Esophagus squamous epithelium (tissue), 5 donors: ENCODE measurements at regions not wholly inside any gene's neighbourhood (a gene's known extent, or its start where the extent isn't known, plus 50 kb on each side); places are given as distances from the start of the nearest gene placed in this dataset.

Experiments
- DNase-seq: peaks from one replicate; lab custom pipeline; 2025; lab: John Stamatoyannopoulos, UW
- H3K27ac ChIP-seq, 4 donors: fragments of 200-600 bp; sonication (generic); one replicate each; pipeline ENCODE4 v1.5.1; 2016 to 2019; ENCODE audit warnings: mild to moderate bottlenecking in 1 of 4
- H3K27me3 ChIP-seq, 4 donors: fragments of 200-600 bp; sonication (generic); 1 replicate in 3 of 4; 2 replicates in 1 of 4; pipeline versions ENCODE4 v1.5.1 to v1.6.0; 2017 to 2021; ENCODE audit warnings: antibody characterized with exemption in 1 of 4
- H3K36me3 ChIP-seq, 3 donors: fragments of 200-600 bp; sonication (generic); one replicate each; pipeline ENCODE4 v1.5.1; 2016 to 2019
- H3K4me1 ChIP-seq, 3 donors: fragments of 200-600 bp; sonication (generic); one replicate each; pipeline ENCODE4 v1.5.1; 2017 to 2019
- H3K4me3 ChIP-seq, 4 donors: fragments of 200-600 bp; sonication (generic); 1 replicate in 3 of 4; 2 replicates in 1 of 4; pipeline ENCODE4 v1.5.1; 2016 to 2019; ENCODE audit warnings: mild to moderate bottlenecking in 2 of 4, moderate library complexity in 1 of 4
- H3K9me3 ChIP-seq, 3 donors: fragments of 200-600 bp; sonication (generic); one replicate each; pipeline ENCODE4 v1.5.1; 2016 to 2019
- POLR2A ChIP-seq, 4 donors: fragments of 450-650 bp; IDR thresholded peaks; one replicate each; pipeline ENCODE4 v1.6.1; 2017; ENCODE audit warnings: antibody characterized with exemption in 4 of 4, mild to moderate bottlenecking in 4 of 4, moderate library complexity in 3 of 4
- WGBS, 2 donors: methylation state at CpG; one replicate each; pipeline ENCODE4 v1.1.5; 2018; 5-methylcytosine and 5-hydroxymethylcytosine counted together
- intact Hi-C: fragments of 100-400 bp; cut with DNase I; formaldehyde crosslinking; loops from one replicate; pipeline ENCODE4 v1.15.0; 2022
- TF ChIP-seq, protein P1 (sequence below), 6 experiments: fragments of 450-650 bp in 4 of 6; fragments of 200-600 bp in 2 of 6; sonication (generic) in 2 of 6; IDR thresholded peaks; one replicate each; pipeline ENCODE4 v1.5.1; 2016 to 2019; ENCODE audit warnings: antibody characterized with exemption in 6 of 6, mild to moderate bottlenecking in 4 of 6, moderate library complexity in 4 of 6
- donor health status: DM: yes; HTN: yes; CAD: no.

DNA sequence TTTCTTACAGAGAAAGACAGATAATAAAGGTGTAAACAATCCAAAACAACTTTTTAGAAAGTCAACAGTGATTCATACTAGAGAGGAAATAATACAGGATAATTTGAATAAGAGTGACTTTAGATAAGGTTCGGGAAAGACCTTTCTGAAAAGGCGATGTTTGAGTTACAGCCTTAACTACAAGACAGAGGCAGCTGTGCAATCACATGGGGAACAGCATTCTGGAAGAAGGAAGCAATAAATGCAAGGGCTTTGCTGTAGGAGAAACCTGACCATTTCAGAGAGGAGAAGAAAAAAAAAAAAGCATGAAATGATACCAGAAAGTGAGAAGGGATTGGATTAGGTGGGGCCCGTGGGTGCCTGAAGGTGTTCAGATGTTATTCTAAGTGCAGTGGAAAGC is 200.6 kb upstream of the ATP11B start:
- Histone ChIP-seq H3K9me3 (no peaks in the 10 kb centered on the region), H3K27ac (no peak overlapping the region), H3K36me3 (no peaks in the 10 kb centered on the region), H3K4me3 (no peak overlapping the region), H3K4me1 (peaks cover 3 to 23% (median 5%) of the 10 kb centered on the region in 3 donors), H3K27me3 (no peaks in the 10 kb centered on the region)
- TF ChIP-seq POLR2A (IDR thresholded peaks at IDR 0.05): no peak
- TF ChIP-seq, protein P1, sequence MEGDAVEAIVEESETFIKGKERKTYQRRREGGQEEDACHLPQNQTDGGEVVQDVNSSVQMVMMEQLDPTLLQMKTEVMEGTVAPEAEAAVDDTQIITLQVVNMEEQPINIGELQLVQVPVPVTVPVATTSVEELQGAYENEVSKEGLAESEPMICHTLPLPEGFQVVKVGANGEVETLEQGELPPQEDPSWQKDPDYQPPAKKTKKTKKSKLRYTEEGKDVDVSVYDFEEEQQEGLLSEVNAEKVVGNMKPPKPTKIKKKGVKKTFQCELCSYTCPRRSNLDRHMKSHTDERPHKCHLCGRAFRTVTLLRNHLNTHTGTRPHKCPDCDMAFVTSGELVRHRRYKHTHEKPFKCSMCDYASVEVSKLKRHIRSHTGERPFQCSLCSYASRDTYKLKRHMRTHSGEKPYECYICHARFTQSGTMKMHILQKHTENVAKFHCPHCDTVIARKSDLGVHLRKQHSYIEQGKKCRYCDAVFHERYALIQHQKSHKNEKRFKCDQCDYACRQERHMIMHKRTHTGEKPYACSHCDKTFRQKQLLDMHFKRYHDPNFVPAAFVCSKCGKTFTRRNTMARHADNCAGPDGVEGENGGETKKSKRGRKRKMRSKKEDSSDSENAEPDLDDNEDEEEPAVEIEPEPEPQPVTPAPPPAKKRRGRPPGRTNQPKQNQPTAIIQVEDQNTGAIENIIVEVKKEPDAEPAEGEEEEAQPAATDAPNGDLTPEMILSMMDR (IDR thresholded peaks at IDR 0.05): no peak
- intact Hi-C loops: no loop called here
- WGBS, 2 donors: 81 to 89% methylated on average over 3 of the region's 3 CpGs
- DNase-seq: no peak

DNA sequence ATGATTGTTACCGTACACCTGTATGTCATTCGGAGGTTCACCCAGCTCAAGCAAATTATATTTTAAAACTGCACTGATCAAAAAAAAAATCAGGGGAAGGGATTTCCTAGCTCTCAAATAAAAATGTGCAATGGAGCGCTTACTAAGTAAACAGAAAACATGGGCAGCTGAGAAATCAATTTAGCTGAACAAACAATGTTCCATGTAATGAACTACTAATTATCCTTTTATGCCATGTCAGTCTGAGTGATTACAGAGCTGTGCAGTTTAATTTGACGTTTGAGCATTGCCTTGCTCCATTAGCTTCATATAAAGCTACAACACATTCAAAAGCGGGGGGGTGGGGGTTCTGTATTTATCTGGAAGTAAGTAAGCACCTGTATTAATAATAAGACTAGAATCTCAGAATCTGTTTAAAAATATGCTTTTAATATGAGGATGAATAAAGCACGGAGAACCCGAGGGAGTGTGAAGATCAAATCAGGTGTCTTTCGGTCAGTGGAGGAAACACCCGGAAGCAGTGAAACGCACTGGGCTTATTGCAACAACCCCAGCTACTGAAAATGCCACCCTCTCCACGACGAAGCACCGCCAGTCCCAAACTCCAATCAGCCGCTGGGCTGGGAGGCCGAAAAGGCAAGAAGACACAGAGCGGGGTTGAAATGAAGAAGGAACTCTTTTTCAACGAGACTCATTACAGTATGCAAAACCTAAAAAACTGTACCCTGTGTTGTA is 196.5 kb upstream of the ATP11B start:
- Histone ChIP-seq H3K36me3 (no peaks in the 10 kb centered on the region), H3K4me3 (no peak overlapping the region), H3K27me3 (no peaks in the 10 kb centered on the region), H3K4me1 (peaks cover 3 to 33% (median 5%) of the 10 kb centered on the region in 3 donors), H3K9me3 (no peaks in the 10 kb centered on the region), H3K27ac (peak overlapping the region in 2 of 4 donors; percentile 52 to 73)
- DNase-seq: no peak
- TF ChIP-seq, protein P1 (IDR thresholded peaks at IDR 0.05): no peak
- no peak for TF ChIP-seq POLR2A (IDR thresholded peaks at IDR 0.05)
- WGBS, 2 donors: 77 to 85% methylated on average over 17 of the region's 17 CpGs
- intact Hi-C loops: no loop called here

DNA sequence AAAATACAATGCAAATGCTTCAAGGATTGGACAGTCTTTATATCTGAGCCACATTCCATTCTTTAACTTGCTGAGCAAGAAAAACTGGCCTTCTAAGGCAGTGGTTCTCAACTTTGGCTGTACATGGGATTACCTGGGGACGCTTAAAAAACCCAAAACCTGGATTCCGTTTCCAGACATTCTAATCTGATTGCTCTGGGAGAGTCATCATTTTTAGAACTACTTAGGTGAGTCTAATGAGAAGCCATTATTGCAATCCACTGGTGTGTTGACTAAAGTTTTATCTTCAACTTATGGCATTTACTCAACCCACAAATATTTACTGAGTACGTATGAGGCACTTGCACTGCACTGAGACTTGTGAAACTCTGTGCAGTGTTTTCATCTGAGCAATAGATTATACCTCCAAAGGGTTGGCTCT is 195.7 kb upstream of the ATP11B start:
- Histone ChIP-seq H3K36me3 (no peaks in the 10 kb centered on the region), H3K27ac (peak overlapping the region in 3 of 4 donors; percentile 50 to 73 (median 52)), H3K27me3 (no peaks in the 10 kb centered on the region), H3K4me3 (no peak overlapping the region), H3K9me3 (no peaks in the 10 kb centered on the region), H3K4me1 (peaks cover 3 to 28% (median 5%) of the 10 kb centered on the region in 3 donors)
- 58 to 59% methylated on average over 3 of the region's 3 CpGs for WGBS, 2 donors
- TF ChIP-seq, protein P1 (IDR thresholded peaks at IDR 0.05): no peak
- TF ChIP-seq POLR2A (IDR thresholded peaks at IDR 0.05): no peak
- intact Hi-C loops: no loop called here
- DNase-seq: no peak

DNA sequence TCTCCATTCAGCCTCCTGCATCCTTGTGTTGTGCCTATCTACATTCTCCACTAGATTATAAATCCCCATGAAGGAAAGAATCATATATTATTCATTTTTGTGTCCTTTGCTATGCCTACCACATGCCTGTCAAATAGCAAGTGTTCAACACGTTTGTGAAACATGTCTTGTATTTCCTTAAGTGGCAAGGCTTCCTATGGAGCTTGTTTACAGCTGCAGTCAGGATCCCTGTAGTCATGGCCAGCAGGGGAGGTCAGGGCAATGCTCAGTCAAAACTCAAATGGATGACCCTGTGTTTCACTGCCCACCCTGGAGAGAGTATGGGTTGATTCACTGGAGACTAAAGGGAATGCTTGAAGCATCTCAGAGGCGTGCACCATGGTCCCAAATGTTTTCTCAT is 191.7 kb upstream of the ATP11B start:
- Histone ChIP-seq H3K9me3 (no peaks in the 10 kb centered on the region), H3K27ac (no peak overlapping the region), H3K36me3 (no peaks in the 10 kb centered on the region), H3K4me3 (no peak overlapping the region), H3K27me3 (no peaks in the 10 kb centered on the region), H3K4me1 (peaks cover 1 to 62% (median 5%) of the 10 kb centered on the region in 3 donors)
- WGBS, 2 donors: 56 to 71% methylated on average over 2 of the region's 2 CpGs
- DNase-seq: no peak
- intact Hi-C loops: no loop called here
- TF ChIP-seq, protein P1 (IDR thresholded peaks at IDR 0.05): no peak
- TF ChIP-seq POLR2A (IDR thresholded peaks at IDR 0.05): no peak

DNA sequence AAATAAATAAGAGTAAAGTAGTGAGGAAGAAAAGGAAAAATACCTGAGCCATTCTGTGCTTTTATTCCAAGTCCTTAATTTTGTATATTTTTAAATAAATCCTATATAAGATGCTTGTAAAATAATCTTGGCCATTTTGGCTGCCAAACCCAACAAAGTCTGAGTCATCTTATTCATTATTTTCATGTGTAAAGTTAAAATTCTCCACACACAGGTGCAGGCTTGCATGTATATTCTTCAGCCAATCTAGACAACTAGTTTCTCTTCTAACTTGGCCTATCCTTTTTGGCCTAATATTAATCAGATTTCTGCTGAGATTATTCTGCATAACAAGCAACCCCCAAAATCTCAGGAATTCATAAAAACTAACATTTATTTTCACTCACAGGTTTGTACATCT is 189.8 kb upstream of the ATP11B start:
- H3K27ac ChIP-seq: peak overlapping the region in 3 of 4 donors; percentile 39 to 78 (median 69)
- no peaks in the 10 kb centered on the region for H3K9me3 ChIP-seq
- H3K27me3 ChIP-seq: no peaks in the 10 kb centered on the region
- no peak for DNase-seq
- no peak for TF ChIP-seq POLR2A (IDR thresholded peaks at IDR 0.05)
- TF ChIP-seq, protein P1 (IDR thresholded peaks at IDR 0.05): no peak
- H3K4me3 ChIP-seq: no peak overlapping the region
- no peaks in the 10 kb centered on the region for H3K36me3 ChIP-seq
- peaks cover 0 to 51% (median 0%) of the 10 kb centered on the region in 3 donors for H3K4me1 ChIP-seq
- intact Hi-C loops: no loop called here
